ENCODE measurements at regions not wholly inside any gene's neighbourhood (a gene's known extent, or its start where the extent isn't known, plus 50 kb on each side); places are given as distances from the start of the nearest gene placed in this dataset.

- DNase-seq (no peak), ATAC-seq (no peak)
- intact Hi-C loops (cut with micrococcal nuclease): no loop called here
- Mint-ChIP-seq H3K4me3 (no peak overlapping the region), H3K36me3 (no peaks in the 10 kb centered on the region), H3K27me3 (ENCODE audit: low read depth in 2 of 2) (peaks cover 0 to 7% of the 10 kb centered on the region in 2 donors), H3K4me1 (peaks cover 0 to 10% of the 10 kb centered on the region in 2 donors), H3K9me3 (no peaks in the 10 kb centered on the region), H3K27ac (no peak overlapping the region)
- Histone ChIP-seq H3K27me3 (ENCODE audit: control insufficient read depth, insufficient read depth, low read length) (no peaks in the 10 kb centered on the region), H3K36me3 (ENCODE audit: control insufficient read depth, insufficient read depth, low read length) (no peaks in the 10 kb centered on the region), H3K27ac (ENCODE audit: low read length) (no peak overlapping the region), H3K4me3 (ENCODE audit: low read length) (no peak overlapping the region), H3K9me3 (ENCODE audit: control insufficient read depth, insufficient read depth, low read length) (no peaks in the 10 kb centered on the region), H3K4me1 (ENCODE audit: control insufficient read depth, insufficient read depth, low read length) (no peaks in the 10 kb centered on the region)
- TF ChIP-seq, protein P1, sequence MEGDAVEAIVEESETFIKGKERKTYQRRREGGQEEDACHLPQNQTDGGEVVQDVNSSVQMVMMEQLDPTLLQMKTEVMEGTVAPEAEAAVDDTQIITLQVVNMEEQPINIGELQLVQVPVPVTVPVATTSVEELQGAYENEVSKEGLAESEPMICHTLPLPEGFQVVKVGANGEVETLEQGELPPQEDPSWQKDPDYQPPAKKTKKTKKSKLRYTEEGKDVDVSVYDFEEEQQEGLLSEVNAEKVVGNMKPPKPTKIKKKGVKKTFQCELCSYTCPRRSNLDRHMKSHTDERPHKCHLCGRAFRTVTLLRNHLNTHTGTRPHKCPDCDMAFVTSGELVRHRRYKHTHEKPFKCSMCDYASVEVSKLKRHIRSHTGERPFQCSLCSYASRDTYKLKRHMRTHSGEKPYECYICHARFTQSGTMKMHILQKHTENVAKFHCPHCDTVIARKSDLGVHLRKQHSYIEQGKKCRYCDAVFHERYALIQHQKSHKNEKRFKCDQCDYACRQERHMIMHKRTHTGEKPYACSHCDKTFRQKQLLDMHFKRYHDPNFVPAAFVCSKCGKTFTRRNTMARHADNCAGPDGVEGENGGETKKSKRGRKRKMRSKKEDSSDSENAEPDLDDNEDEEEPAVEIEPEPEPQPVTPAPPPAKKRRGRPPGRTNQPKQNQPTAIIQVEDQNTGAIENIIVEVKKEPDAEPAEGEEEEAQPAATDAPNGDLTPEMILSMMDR (IDR thresholded peaks at IDR 0.05): no peak
- 89% methylated on average over 1 of the region's 2 CpGs for WGBS (ENCODE audit: insufficient coverage)
Measured at GRCh38 chr1:47565092-47565491, 127.2 kb downstream of the FOXD2 start.

- H3K4me1 ChIP-seq (ENCODE audit: control insufficient read depth, insufficient read depth, low read length): no peaks in the 10 kb centered on the region
- DNase-seq (no peak), ATAC-seq (no peak)
- H3K36me3 ChIP-seq (ENCODE audit: control insufficient read depth, insufficient read depth, low read length): no peaks in the 10 kb centered on the region
- H3K4me3 Mint-ChIP-seq: no peak overlapping the region
- H3K27me3 Mint-ChIP-seq (ENCODE audit: low read depth in 2 of 2): peaks cover 2 to 7% of the 10 kb centered on the region in 2 donors
- H3K4me1 Mint-ChIP-seq: peaks cover 0 to 10% of the 10 kb centered on the region in 2 donors
- no peak overlapping the region for H3K27ac ChIP-seq (ENCODE audit: low read length)
- H3K27me3 ChIP-seq (ENCODE audit: control insufficient read depth, insufficient read depth, low read length): no peaks in the 10 kb centered on the region
- H3K9me3 ChIP-seq (ENCODE audit: control insufficient read depth, insufficient read depth, low read length): no peaks in the 10 kb centered on the region
- 85% methylated on average over 8 of the region's 8 CpGs for WGBS (ENCODE audit: insufficient coverage)
- no peak overlapping the region for H3K4me3 ChIP-seq (ENCODE audit: low read length)
- TF ChIP-seq, protein P1 (IDR thresholded peaks at IDR 0.05): no peak
- H3K9me3 Mint-ChIP-seq: no peaks in the 10 kb centered on the region
- intact Hi-C loops (cut with micrococcal nuclease): no loop called here
- no peaks in the 10 kb centered on the region for H3K36me3 Mint-ChIP-seq
- no peak overlapping the region for H3K27ac Mint-ChIP-seq
Measured at GRCh38 chr1:47565676-47566075, 127.8 kb downstream of the FOXD2 start.

- Histone ChIP-seq H3K4me1 (ENCODE audit: control insufficient read depth, insufficient read depth, low read length) (no peaks in the 10 kb centered on the region), H3K27ac (ENCODE audit: low read length) (no peak overlapping the region), H3K4me3 (ENCODE audit: low read length) (no peak overlapping the region), H3K9me3 (ENCODE audit: control insufficient read depth, insufficient read depth, low read length) (no peaks in the 10 kb centered on the region), H3K27me3 (ENCODE audit: control insufficient read depth, insufficient read depth, low read length) (no peaks in the 10 kb centered on the region), H3K36me3 (ENCODE audit: control insufficient read depth, insufficient read depth, low read length) (no peaks in the 10 kb centered on the region)
- no peak for DNase-seq
- Mint-ChIP-seq H3K36me3 (no peaks in the 10 kb centered on the region), H3K27me3 (ENCODE audit: low read depth in 2 of 2) (peaks cover 7% of the 10 kb centered on the region in 2 donors), H3K27ac (no peak overlapping the region), H3K4me1 (no peaks in the 10 kb centered on the region), H3K9me3 (no peaks in the 10 kb centered on the region), H3K4me3 (no peak overlapping the region)
- no peak for ATAC-seq
- 58% methylated on average over 5 of the region's 5 CpGs for WGBS (ENCODE audit: insufficient coverage)
- intact Hi-C loops (cut with micrococcal nuclease): no loop called here
- TF ChIP-seq, protein P1 (IDR thresholded peaks at IDR 0.05): no peak
Measured at GRCh38 chr1:47568763-47569162, 130.9 kb downstream of the FOXD2 start.

GRCh38 chr1:47569261-47569660 lies 131.4 kb downstream of the FOXD2 start:
- DNase-seq: no peak
- H3K36me3 ChIP-seq (ENCODE audit: control insufficient read depth, insufficient read depth, low read length): no peaks in the 10 kb centered on the region
- no peaks in the 10 kb centered on the region for H3K9me3 ChIP-seq (ENCODE audit: control insufficient read depth, insufficient read depth, low read length)
- H3K36me3 Mint-ChIP-seq: no peaks in the 10 kb centered on the region
- H3K4me1 Mint-ChIP-seq: no peaks in the 10 kb centered on the region
- no peaks in the 10 kb centered on the region for H3K4me1 ChIP-seq (ENCODE audit: control insufficient read depth, insufficient read depth, low read length)
- H3K27me3 Mint-ChIP-seq (ENCODE audit: low read depth in 2 of 2): peaks cover 7% of the 10 kb centered on the region in 2 donors
- no peaks in the 10 kb centered on the region for H3K9me3 Mint-ChIP-seq
- 100% methylated on average over 2 of the region's 5 CpGs for WGBS (ENCODE audit: insufficient coverage)
- ATAC-seq: no peak
- H3K27ac ChIP-seq (ENCODE audit: low read length): no peak overlapping the region
- no peak overlapping the region for H3K4me3 Mint-ChIP-seq
- H3K27ac Mint-ChIP-seq: no peak overlapping the region
- intact Hi-C loops (cut with micrococcal nuclease): no loop called here
- H3K27me3 ChIP-seq (ENCODE audit: control insufficient read depth, insufficient read depth, low read length): no peaks in the 10 kb centered on the region
- no peak overlapping the region for H3K4me3 ChIP-seq (ENCODE audit: low read length)
- TF ChIP-seq, protein P1 (IDR thresholded peaks at IDR 0.05): no peak
